Stomach (tissue), 4 donors: ENCODE measurements at regions not wholly inside any gene's neighbourhood (a gene's known extent, or its start where the extent isn't known, plus 50 kb on each side); places are given as distances from the start of the nearest gene placed in this dataset.

Experiments used
- CTCF ChIP-seq, 7 experiments: fragments of 450-650 bp in 4 of 7; fragments of 200-600 bp in 3 of 7; sonication (generic) in 3 of 7; IDR thresholded peaks; one replicate each; pipeline ENCODE4 v1.5.1; 2016 to 2019; ENCODE audit warnings: antibody characterized with exemption in 7 of 7, control low read depth in 2 of 7, mild to moderate bottlenecking in 1 of 7
- POLR2A ChIP-seq, 4 donors: fragments of 450-650 bp; IDR thresholded peaks; one replicate each; pipeline ENCODE4 v1.6.1; 2016; ENCODE audit warnings: antibody characterized with exemption in 4 of 4, control low read depth in 2 of 4, mild to moderate bottlenecking in 1 of 4, moderate library complexity in 1 of 4
- POLR2AphosphoS5 ChIP-seq, 3 donors: sonication (generic); formaldehyde crosslinking; IDR thresholded peaks; one replicate each; pipeline ENCODE4 v1.6.1; 2016; ENCODE audit warnings: antibody characterized with exemption in 3 of 3

GRCh38 chr13:59363947-59364346 is 799.8 kb downstream of the DIAPH3 start:
- TF ChIP-seq POLR2AphosphoS5 (IDR thresholded peaks at IDR 0.05) = no peak
- TF ChIP-seq CTCF (IDR thresholded peaks at IDR 0.05) = no peak
- TF ChIP-seq POLR2A (IDR thresholded peaks at IDR 0.05) = no peak
